Fibroblast of mammary gland (primary cell): ENCODE measurements at regions not wholly inside any gene's neighbourhood (a gene's known extent, or its start where the extent isn't known, plus 50 kb on each side); places are given as distances from the start of the nearest gene placed in this dataset.

Source experiments
- DNase-seq: peaks from one replicate; pipeline ENCODE4 v3.0.0-alpha.2; 2010; ENCODE audit warnings: low read depth
- H3K4me3 ChIP-seq: 2 replicates; pipeline ENCODE4 v1.5.1; 2011; ENCODE audit warnings: low read depth, mild to moderate bottlenecking, low read length, moderate library complexity; ENCODE audit not compliant: control insufficient read depth
- CTCF ChIP-seq: conservative IDR thresholded peaks from 2 replicates; pipeline ENCODE4 v1.5.1; 2011; ENCODE audit warnings: low read depth, low read length, inconsistent platforms; ENCODE audit not compliant: control insufficient read depth, insufficient read depth

- no peak for TF ChIP-seq CTCF
- no peak overlapping the region for H3K4me3 ChIP-seq
- no peak for DNase-seq
Measured at GRCh38 chr10:78366663-78367411, 333.2 kb downstream of the RPS24 start.

- TF ChIP-seq CTCF: no peak
- H3K4me3 ChIP-seq: no peak overlapping the region
- no peak for DNase-seq
Measured at GRCh38 chr10:78367751-78368150, 334.1 kb downstream of the RPS24 start.

- no peak for TF ChIP-seq CTCF
- H3K4me3 ChIP-seq: no peak overlapping the region
- DNase-seq: no peak
Measured at GRCh38 chr10:78371136-78371535, 337.5 kb downstream of the RPS24 start.

- DNase-seq: no peak
- no peak overlapping the region for H3K4me3 ChIP-seq
- no peak for TF ChIP-seq CTCF
Measured at GRCh38 chr10:78372806-78373205, 339.1 kb downstream of the RPS24 start.

GRCh38 chr10:78374331-78375028 is 340.8 kb downstream of the RPS24 start:
- no peak for TF ChIP-seq CTCF
- H3K4me3 ChIP-seq: no peak overlapping the region
- DNase-seq: no peak

- no peak for TF ChIP-seq CTCF
- H3K4me3 ChIP-seq: no peak overlapping the region
- no peak for DNase-seq
Measured at GRCh38 chr10:78375854-78376785, 342.5 kb downstream of the RPS24 start.
